Globus pallidus (tissue), 1 donor: ENCODE measurements at regions not wholly inside any gene's neighbourhood (a gene's known extent, or its start where the extent isn't known, plus 50 kb on each side); places are given as distances from the start of the nearest gene placed in this dataset.
A peak's percentile ranks its signal among the peaks of the same experiment; 100 is the strongest.
"Not testable (repeated sequence)": the region's sequence is repeated elsewhere in the genome, so short reads cannot be mapped to it uniquely, and the experiment has no call there.

Experiments
- DNase-seq: peaks from one replicate; pipeline ENCODE4 v3.0.0-alpha.2; 2015; ENCODE audit warnings: low spot score

DNA sequence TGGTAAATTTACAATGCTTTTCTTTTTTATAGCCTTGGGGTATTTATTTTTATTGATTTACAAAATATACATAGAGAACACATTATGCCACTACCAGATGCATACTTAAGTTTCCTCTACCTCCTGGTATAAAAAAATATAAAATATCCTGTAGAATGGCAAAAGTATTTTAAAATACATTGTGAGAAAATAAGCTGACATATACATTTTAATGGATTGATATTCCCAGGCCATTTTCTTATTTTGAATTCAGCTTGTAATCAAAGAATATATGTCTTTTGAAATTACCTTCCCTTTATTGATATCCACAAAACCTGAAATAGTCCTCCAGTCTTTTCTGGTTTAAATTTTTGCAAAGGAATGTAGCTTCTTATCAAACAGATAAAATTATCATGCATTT lies 923.9 kb downstream of the CDH18 start:
- no peak for DNase-seq

- DNase-seq: no peak
Measured at GRCh38 chr5:19067741-19068140, 920.3 kb downstream of the CDH18 start.

DNA sequence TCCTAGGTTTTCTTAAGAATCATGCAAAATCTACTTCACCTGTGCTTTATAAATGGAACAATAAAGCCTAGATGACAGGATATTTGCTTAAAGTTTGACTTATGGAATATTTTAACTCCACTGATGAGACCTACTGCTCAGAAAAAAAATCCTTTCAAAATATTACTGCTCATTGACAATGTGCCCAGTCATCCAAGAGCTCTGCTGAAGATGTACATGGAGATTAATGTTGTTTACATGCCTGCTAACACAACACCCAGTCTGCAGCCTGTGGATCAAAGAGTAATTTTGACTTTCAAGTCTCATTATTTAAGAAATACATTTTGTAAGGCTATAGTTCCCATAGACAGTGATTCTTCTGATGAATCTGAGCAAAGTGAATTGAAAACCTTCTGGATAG lies 889.6 kb downstream of the CDH18 start:
- no peak for DNase-seq

- DNase-seq: no peak
Measured at GRCh38 chr5:19099195-19099594, 888.8 kb downstream of the CDH18 start.

DNA sequence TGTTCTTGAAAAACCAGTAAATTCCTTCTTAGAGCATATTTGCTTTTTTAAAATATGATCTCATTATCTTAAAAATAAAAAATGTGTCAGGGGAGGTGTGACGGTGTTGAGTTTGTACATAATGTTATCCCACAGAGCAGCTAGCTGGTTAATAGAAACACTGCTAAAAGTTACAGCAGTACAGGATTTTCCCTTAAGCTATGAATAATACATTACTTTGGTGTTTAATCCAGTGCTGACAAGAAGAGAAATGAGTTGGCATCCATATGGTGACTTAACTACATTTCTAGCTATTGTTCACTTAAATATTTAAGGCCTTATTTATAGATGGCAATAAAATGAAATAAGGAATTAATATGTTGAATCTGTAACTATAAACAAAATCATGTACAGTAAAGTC lies 883.1 kb downstream of the CDH18 start:
- no peak for DNase-seq

DNA sequence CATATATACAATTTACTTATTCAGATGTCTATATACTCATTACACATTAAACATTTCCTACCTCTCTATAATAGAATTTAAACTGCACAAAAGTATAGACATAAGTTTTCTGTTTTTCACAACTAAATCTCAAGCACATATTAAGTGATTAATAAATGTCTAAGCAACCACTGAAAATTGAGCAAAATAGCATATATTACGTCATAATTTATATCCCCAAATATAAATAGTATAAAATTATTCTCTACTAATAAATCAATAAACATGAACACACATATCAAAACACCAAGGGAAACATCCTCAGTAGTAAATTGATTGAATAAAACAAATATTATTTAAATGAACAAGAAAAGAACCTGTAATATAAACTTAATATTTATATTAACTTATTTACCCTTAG lies 865.1 kb downstream of the CDH18 start:
- DNase-seq: no peak

DNA sequence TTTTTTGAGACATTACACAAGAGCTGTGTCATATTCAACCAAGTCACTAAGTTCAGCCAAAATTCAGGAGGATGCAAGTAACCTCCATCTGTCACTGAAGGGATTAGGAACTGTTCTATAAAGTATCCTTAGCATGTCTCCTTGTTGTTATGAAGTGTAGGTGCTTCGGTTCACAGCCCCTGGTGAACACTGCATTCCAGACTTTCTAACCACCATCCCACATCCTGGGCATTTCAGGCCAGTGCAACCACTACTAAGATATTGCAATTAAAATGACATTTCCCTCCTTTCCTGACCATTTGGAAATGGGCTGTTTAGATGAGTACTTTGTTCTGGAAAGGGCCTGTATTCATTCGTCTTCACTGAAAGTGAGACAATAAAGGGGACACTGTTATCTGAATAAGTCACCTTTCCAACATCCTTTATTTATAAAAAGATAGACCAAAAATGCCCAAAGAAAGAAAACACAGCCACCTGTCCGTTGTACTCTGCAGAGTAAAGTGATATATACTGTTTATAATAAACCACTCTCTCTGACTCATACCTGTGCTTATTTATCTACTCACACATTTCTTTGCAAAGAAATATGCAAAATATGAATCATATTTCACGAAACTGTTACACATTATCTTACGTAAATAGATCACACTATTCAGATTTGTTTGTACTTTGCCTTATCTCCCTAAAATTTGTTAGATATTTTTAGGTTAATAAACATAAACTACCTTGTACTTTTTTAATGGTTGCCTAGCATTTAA lies 861.9 kb downstream of the CDH18 start:
- DNase-seq: no peak

- no peak for DNase-seq
Measured at GRCh38 chr5:19140276-19140675, 847.7 kb downstream of the CDH18 start.

DNA sequence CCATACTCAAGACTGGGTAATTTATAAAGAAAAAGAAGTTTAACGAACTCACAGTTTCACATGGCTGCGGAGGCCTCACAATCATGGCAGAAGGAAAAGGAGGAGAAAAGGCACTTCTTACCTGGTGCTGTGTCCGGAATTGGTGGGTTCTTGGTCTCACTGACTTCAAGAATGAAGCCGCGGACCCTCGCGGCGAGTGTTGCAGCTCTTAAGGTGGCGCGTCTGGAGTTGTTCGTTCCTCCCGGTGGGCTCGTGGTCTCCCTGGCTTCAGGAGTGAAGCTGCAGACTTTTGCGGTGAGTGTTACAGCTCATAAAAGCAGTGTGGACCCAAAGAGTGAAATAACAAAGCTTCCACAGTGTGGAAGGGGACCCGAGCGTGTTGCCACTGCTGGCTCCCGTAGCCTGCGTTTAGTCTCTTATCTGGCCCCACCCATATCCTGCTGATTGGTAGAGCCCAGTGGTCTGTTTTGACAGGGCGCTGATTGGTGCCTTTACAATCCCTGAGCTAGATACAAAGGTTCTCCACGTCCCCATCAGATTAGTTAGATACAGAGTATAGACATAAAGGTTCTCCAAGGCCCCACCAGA lies 846.0 kb downstream of the CDH18 start:
- not testable (repeated sequence) for DNase-seq

DNA sequence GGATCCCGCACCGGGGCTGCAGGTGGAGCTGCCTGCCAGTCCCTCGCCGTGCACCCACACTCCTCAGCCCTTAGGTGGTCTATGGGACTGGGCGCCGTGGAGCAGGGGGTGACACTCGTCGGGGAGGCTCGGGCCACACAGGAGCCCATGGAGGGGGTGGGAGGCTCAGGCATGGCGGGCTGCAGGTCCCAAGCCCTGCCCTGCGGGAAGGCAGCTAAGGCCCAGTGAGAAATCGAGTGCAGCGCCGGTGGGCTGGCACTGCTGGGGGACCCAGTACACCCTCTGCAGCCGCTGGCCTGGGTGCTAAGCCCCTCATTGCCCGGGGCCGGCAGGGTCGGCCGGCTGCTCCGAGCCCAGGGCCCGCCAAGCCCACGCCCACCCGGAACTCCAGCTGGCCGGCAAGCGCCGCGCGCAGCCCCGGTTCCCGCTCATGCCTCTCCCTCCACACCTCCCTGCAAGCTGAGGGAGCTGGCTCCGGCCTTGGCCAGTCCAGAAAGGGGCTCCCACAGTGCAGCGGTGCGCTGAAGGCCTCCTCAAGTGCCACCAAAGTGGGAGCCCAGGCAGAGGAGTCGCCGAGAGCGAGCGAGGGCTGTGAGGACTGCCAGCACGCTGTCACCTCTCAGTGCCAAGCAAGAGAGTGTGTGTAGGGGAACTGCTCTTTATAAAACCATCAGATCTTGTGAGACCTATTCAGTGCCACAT lies 845.1 kb downstream of the CDH18 start:
- DNase-seq: not testable (repeated sequence)

DNA sequence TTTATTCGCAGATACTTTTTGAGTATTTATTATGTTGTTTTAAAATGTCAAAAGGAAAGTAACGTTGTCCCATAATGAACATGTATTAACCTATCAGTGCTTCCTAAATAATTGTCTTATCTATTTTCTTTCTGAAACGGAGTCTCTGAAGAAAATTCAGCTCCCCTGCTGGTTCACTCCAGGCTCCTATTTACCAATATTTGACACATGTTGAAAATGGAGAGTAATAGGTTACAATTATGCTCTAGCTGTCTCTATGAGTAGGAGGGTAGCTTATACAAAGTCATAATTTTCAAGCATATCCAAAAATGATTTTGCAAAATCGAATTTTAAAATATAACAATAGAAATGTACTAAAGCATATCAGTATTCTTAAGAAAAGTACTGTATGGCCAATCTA lies 844.1 kb downstream of the CDH18 start:
- no peak for DNase-seq

GRCh38 chr5:19169426-19169825 lies 818.6 kb downstream of the CDH18 start:
- no peak for DNase-seq

DNA sequence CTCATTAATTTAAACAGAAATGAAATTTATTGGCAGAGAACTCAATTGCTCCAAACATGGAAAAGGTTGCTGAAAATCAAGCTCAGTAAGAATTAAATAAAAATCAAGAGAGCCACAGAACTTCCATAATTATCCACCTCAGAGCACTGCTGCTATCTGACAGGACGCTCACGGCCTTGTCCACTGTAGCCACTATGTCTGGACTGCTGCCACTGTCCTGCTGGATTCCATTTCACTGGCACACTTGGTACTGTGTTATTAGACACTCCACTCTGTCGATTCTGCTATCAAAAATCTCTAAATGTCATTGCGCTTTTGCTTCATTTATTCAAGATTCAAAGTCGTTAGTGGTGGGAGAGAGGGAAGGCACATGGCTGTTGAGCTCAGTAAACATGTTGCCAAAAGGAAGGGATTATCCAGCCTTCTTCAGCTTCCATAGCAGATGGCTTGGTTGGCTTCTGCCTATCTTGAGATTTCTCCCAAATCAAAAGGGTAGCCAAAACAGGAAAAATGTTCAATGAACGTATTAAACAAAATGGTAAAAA lies 815.0 kb downstream of the CDH18 start:
- no peak for DNase-seq

- no peak for DNase-seq
Measured at GRCh38 chr5:19175776-19176570, 812.0 kb downstream of the CDH18 start.

GRCh38 chr5:19179571-19179970 lies 808.4 kb downstream of the CDH18 start:
- no peak for DNase-seq

DNA sequence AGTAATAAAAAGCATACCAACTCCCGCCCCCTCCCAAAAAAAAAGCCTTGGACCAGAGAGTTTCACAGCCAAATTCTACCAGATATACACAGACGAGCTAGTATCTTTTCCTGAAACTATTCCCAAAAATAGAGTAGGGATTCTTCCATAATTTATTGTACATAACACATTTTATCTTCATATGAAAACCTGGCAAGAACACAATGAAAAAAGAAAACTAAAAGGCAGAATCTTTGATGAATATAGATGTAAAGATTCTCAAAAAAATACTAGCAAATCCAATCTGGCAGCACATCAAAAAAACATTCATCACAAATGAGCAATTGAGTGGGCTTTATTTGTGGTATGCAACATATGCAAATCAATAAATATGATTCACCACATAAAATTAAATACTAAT lies 798.8 kb downstream of the CDH18 start:
- DNase-seq: no peak

DNA sequence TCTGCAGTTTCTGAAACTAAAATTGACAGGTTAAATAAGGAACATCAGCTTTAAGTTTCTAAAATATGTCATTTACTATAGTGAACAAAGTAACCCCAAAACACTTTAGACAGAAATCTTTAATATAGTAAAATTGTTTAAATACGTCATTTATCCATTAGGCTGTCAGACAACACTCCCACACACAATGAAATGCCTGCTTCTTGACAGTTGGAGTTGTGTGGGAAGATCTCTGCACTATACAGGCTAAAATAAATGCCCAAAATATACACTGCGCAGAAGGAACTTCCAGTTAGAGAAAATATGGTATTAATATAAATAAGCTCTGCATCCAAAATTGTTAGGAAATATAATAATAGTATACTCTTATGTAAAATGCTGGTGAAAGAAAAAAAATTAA lies 794.4 kb downstream of the CDH18 start:
- DNase-seq: no peak

- no peak for DNase-seq
Measured at GRCh38 chr5:19196631-19197030, 791.4 kb downstream of the CDH18 start.

GRCh38 chr5:19200251-19200650 lies 787.7 kb downstream of the CDH18 start:
- no peak for DNase-seq

- DNase-seq: no peak
Measured at GRCh38 chr5:19208397-19208796, 779.6 kb downstream of the CDH18 start.

DNA sequence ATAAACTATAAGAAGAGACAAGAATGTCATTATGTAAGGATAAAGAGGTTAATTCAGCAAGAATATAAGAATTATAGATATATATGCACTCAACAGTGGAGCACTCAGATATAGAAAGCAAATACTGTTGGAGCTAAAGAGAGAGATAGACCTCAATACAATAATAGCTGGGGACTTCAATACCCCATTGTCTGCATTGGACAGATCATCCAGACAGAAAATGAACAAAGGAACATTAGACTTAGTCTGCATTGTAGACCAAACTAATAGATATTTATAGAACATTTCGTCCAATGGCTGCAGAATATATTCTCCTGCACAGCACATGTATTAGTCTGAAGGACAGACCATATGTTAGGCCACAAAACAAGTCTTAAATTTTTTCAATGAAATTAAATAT lies 777.1 kb downstream of the CDH18 start:
- peak; percentile 55 for DNase-seq

GRCh38 chr5:19229179-19229835 lies 758.7 kb downstream of the CDH18 start:
- no peak for DNase-seq
